ENCODE measurements at regions not wholly inside any gene's neighbourhood (a gene's known extent, or its start where the extent isn't known, plus 50 kb on each side); places are given as distances from the start of the nearest gene placed in this dataset.
"Not testable (repeated sequence)": the region's sequence is repeated elsewhere in the genome, so short reads cannot be mapped to it uniquely, and the experiment has no call there.

DNA sequence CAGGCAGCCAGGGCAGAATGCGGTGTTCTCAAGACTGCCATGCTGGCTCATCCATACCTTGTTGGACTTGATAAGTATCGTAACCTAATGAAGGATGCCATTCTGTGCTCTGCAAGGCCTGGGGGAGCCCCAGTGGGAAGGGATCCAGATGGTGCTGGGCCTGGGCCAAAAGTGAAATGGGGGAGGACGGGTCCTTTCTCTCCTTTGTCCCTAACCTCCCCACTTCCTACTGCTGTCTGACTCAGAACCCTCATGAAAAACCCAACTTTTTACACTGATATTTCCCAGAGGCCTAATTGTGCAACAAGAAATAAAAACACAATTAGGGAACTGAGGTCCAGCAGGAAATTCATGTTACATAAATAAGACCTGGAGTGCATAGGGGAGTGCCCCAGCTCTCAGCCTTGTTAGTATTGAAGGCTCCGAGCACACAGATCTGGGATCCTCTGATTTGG is 193.7 kb upstream of the SVIL start:
- no peak for DNase-seq

DNA sequence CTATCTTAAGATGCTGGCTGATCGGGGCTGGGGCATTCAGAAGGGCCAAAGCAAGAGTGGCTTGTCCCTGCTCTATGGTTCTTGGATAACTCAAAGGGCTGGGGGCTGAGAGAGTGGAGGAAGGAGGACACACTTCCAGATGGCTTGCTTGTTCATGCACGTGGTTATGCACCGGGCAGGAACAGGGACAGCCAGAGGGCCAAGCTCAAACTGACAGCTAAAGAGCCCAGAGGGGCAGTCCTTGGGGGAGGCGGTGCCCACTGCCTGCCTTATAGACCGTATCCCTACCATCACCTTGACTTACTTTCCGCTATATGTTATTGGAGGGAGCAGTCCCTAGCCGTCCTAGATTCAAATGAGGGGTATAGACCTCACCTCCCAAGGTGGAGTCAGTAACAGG is 192.7 kb upstream of the SVIL start:
- DNase-seq = no peak

- DNase-seq = no peak
Observed at GRCh38 chr10:29826801-29827450, 192.2 kb upstream of the SVIL start.

- no peak for DNase-seq
Observed at GRCh38 chr10:29826221-29826620, 191.4 kb upstream of the SVIL start.

DNA sequence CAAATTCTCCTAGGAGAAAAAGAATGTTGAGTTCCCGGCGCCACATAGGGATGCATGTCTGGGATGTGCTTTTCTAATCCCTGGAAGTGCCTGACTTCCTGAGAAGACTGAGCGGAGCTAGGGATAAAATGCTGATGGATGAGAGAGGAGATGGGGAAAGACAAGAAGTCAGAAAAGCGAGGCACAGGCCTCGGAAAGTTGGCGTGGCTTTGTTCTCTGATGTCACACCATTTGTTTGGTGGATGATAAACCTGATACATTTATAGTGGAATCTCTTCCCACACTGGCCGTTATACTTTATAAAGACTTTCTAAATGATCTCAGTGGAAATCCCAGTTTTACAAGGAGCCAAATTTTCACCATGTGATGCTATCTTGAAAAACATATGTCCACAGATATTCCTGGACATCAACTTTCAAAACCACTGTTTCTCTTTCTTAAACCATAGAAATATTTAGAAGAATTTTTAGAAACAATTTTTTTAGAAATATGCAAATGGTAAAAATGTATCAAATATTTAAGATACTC is 188.8 kb upstream of the SVIL start:
- no peak for DNase-seq

GRCh38 chr10:29820890-29821461 is 186.2 kb upstream of the SVIL start:
- DNase-seq = no peak

DNA sequence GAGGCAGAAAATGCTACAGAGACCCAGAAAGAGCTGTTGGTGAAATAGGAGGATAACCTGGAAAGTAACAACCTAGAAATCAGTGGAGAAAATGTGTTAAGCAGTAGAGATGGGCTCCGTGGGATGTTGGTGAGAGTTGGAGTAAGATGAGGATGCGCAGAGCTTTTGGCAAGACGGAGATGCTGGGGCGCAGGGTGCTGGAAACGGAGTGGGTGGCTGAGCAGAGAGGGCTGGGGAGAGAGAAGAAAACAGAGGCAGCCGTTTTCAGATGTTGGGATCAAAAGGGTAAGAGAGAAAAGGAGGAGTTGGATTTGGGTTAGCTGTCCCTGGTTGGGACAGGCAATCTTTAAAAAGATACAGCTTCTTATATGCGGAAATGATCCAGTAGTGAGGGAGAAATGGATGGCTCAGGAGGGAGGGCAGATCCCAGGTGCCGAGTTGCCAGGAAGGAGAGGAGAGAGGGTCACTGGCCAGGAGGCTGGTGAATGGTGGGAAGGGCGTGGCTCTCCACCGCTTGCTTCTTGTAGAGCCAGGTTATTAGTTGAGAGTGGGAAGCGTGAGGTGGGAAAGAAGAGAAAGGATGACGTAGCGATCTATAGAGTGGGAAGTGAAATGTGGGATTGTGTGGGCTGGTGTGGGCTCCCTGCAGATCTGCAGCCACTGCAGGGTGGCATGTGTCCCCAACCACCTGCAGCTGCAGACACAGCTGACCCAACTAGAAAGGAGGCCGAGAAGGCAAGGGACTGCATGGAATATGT is 182.2 kb upstream of the SVIL start:
- no peak for DNase-seq

GRCh38 chr10:29815572-29815971 is 180.8 kb upstream of the SVIL start:
- DNase-seq = no peak

DNA sequence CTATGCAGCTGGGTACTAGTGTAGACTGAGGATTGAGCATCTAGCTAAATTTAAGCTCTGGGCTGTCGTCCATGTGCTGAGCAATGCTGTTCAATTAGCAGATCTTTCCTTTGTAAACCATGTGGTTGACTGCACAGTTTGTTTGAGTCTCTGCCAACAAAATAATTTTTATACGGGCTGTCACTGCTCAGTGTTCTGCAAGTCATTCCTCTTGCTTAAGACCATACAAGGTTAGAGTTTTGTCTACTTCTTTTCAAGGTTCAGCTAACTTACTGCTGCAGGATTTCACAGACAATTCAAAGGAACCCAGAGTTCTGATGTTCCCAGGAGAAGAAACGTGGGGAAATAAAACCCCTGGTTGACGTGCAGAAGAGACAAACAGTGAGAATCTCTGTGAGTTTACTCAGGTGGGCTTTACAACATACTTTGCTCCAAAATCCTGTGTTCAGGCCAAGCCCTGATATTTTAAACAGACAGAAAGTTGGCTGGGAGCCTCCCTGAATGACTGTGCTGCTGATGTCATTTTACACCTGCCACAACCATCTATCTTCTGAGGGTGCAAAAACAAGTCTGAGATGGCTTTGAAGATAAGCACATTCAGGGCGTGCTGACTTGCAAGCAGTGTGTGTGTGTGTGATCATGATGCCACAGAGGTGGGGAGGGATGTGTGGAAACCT is 177.1 kb upstream of the SVIL start:
- no peak for DNase-seq

DNA sequence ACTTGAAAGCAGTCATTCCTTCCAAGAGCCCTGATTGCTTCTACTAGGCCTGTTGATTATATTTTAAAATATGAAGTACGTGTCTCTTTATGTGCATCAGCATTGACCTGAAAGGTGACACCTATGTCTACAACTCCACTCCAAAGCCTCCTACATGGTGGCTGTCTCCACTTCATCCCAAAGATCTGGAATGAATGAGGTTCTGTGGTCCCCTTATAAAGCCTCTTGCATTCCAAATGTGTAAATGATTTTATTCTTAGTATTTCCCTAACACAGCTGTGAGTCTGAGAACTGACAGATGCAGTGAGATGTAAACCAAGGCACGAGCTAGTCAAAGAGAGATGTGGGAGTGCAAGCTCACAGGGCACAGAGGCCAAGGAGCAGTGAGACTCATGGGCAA is 176.0 kb upstream of the SVIL start:
- DNase-seq = no peak

GRCh38 chr10:29810231-29810630 is 175.5 kb upstream of the SVIL start:
- DNase-seq = not testable (repeated sequence)

- no peak for DNase-seq
Observed at GRCh38 chr10:29809383-29809782, 174.6 kb upstream of the SVIL start.

GRCh38 chr10:29807163-29807806 is 172.5 kb upstream of the SVIL start:
- no peak for DNase-seq

- no peak for DNase-seq
Observed at GRCh38 chr10:29806350-29806788, 171.6 kb upstream of the SVIL start.

- DNase-seq = no peak
Observed at GRCh38 chr10:29805134-29805723, 170.5 kb upstream of the SVIL start.

DNA sequence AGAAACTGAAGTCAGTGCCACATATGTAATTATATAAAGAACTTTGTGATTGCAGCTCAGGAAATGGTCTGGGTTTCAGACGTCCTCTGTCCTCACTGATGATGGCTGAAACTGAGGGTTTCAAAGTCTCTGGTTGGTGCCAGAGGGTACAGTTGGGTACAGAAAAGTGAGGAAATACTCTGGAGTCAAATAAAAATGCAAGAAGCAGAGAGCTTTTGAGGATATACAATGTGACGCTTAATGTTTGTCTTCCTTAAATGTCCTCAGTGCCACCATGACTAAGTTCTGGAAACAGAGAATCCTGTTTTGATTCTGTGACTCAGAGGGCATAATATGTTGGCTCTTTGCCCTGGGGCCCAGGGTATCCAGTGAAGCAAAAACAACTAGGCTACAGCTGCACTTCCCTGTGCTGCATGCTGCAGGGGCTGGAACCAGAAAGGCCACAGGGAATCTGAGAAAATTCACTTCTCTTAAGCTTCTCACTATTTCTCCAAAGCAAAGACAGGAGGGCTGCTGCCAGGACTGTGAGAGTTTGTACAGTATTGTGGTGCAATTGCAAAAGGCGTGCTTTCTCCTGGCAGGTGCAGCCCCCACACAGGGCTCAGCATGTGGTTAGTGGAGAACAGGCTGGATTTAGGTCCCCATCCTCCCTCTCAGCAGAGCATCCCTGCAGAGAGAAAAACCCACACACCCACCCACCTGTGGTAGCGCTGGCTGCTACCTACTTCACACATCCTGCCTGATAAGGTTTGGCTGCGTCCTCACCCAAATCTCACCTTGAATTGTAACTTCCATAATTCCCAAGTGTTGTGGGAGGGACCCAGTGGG is 169.5 kb upstream of the SVIL start:
- no peak for DNase-seq

DNA sequence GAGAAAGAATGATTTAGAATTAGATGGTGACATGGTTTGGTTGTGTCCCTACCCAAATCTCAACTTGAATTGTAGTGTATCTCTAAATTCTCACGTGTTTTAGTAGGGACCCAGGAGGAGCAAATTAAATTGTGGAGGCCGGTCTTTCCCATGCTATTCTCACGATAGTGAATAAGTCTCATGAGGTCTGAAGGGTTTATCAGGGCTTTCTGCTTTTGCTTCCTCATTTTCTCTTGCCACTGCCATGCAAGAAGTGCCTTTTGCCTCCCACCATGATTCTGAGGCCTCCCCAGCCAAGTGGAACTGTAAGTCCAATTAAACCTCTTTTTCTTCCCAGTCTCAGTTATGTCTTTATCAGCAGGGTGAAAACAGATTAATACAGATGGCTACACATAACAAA is 167.4 kb upstream of the SVIL start:
- no peak for DNase-seq

DNA sequence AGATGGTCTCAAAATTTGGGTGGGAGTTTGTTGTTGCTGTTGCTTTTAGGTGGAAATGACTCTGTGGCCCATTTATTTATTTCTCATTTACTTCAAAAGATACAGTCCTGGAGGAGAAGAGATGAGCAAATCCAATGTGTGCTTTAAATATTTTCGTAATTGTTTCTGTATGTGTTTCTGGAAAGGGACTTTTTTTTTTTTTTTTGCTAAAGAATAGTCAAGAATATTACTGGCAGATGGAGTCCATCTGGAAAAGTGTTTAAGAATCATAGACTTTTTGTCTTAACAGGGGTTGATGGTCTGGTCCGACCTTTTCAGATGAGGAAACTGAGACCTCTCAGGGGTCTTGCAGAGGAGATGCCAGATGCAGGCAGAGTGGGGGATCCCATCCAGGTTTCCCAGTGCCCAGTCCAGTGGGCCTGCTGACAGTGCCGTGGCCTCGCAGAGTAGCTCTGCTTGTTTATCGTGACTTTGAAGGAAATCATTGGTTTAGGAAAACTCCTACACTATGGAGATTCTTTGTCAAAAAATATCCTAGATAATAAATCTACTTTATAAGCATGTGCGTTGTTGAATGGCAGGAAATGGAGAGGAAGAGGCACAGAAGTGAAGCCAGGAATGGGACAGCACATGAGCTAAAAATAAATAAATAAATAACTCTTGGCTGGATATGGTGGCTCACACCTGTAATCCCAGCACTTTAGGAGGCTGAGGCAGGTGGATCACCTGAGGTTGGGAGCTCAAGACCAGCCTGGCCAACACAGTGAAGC is 164.3 kb upstream of the SVIL start:
- no peak for DNase-seq

DNA sequence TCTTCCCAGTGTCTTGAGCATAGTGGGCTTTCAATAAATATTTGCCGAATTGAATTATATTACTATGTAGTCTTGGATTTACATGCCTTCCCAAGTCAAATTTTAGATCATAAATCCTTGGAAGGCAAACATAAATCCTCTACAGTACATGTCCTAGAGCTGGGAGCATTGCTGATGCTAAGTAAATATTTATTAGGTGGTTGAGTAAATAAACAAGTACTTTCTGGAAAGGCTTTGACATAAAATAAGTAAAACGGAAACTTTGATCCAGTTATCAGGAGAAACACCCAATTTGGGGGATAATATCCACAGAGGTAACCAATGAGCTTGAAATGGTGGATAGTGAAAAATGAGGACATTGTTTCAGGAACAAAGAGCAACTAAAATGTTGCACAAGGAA is 162.8 kb upstream of the SVIL start:
- no peak for DNase-seq

DNA sequence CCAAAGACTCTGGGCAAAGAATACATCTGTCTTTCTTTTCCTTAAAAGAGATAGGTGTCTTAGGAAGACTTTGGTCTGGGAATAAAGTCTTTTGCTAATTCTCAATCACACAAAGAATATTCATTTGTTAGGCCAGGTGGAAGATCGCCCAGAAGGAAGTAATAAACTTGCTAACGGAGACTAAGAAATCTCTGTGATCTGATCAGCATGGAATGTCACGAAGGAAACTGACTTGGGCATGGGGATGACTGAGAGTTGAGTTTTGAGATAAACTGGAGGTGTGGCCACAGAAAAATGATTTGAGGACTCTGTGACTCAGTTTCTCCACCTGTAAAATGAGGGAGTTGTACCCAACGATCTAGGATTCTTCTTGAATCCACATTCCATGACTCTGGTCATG is 161.1 kb upstream of the SVIL start:
- DNase-seq = no peak
